GM12873 (cell line): ENCODE measurements at regions not wholly inside any gene's neighbourhood (a gene's known extent, or its start where the extent isn't known, plus 50 kb on each side); places are given as distances from the start of the nearest gene placed in this dataset.

Experiments used
- TF ChIP-seq, protein P1 (sequence below): IDR thresholded peaks from 2 replicates; pipeline ENCODE4 v1.5.1; 2012; ENCODE audit warnings: low read depth, mild to moderate bottlenecking, moderate library complexity, low read length, control low read depth; ENCODE audit not compliant: insufficient read depth; ENCODE audit errors: missing control alignments

DNA sequence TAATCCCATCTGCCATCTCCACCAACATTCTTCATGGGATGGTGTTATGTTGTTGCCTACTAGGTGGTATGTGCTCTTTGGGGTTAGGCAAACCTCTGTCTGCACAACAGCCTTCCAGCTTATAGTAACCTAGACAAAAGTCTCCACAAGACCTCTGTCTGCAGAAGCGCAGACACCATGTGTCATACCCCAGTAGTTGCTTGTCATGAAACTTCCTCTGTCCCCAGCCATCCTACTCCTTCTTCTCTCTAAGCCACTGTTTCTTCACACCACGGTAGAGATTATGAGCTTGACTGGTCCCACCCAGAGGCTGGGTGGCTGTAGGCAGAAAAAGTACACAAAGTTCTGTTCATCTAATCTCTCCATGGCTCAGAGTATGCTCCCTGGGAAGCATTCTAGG, 100.3 kb downstream of the MAF start:
- TF ChIP-seq, protein P1, sequence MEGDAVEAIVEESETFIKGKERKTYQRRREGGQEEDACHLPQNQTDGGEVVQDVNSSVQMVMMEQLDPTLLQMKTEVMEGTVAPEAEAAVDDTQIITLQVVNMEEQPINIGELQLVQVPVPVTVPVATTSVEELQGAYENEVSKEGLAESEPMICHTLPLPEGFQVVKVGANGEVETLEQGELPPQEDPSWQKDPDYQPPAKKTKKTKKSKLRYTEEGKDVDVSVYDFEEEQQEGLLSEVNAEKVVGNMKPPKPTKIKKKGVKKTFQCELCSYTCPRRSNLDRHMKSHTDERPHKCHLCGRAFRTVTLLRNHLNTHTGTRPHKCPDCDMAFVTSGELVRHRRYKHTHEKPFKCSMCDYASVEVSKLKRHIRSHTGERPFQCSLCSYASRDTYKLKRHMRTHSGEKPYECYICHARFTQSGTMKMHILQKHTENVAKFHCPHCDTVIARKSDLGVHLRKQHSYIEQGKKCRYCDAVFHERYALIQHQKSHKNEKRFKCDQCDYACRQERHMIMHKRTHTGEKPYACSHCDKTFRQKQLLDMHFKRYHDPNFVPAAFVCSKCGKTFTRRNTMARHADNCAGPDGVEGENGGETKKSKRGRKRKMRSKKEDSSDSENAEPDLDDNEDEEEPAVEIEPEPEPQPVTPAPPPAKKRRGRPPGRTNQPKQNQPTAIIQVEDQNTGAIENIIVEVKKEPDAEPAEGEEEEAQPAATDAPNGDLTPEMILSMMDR: no peak

DNA sequence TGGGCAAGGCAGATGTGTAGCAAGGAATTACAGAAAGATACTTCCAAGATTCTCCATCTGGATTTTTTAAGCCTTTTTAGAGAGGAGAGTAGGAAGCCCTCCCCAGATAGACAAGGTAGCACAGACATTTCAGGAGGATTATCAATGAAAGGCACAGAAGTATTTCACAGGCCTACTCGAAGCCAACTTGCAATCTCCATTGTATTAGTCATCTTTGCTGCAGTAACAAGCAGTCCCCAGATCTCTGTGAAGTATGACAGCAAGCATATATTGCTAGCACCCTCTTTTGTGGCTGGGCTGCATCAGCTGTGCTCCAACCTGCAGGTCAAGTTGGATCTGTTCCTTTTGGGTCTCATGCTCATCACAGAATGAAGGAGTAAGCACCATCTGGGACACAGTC, 101.6 kb downstream of the MAF start:
- TF ChIP-seq, protein P1: no peak

DNA sequence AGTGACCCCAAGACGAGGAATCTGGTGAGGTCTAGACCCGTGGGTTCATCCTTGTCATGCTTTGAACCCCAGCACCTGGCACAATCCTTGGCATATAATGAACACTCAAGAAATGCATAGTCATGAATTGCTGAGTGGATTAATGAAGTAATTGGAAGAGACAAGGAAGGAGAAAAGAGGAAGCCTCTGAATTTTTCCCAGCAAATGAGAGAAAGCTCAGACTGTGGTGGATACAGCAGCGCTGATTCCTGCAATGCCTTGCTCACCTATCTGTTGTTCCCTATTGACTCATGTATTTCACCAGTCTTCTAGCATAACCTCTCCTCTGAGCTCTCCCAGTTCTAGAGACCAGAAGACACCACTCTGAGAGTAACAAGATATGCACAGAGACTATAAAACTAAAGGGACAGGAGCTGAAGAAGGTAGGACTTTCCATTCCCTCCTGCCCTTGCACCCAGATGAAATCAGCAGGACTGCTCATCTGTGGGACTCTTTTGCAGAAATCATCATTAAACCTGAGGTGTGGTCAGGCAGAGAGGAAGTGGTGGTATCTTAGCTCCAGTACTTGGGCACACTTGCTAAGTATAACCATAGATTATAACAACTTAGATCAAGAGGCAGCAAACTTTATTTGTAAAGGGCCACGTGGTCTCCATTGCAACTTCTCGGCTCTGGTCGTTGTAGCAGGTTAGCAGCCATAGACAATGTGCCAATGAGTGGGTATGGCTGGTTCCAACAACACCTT, 102.8 kb downstream of the MAF start:
- TF ChIP-seq, protein P1: no peak

DNA sequence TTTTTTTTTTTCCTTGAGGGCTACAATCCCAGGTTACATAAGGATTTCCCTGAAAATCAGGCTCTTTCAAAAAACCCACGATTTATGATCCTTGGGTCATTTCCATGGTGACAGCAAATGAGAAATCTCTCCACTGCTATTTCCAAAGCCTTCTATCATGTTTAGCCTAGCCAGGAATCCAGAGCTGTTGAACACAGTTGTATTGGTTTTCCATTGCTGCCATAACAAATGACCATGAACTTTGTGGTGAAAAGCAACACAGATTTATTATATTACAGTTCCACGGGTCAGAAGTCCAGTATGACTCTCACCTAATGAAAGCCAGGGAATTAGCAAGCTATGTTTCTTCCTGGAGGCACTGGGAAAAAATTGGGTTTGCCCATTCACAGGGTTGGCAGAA, 106.6 kb downstream of the MAF start:
- TF ChIP-seq, protein P1: no peak

DNA sequence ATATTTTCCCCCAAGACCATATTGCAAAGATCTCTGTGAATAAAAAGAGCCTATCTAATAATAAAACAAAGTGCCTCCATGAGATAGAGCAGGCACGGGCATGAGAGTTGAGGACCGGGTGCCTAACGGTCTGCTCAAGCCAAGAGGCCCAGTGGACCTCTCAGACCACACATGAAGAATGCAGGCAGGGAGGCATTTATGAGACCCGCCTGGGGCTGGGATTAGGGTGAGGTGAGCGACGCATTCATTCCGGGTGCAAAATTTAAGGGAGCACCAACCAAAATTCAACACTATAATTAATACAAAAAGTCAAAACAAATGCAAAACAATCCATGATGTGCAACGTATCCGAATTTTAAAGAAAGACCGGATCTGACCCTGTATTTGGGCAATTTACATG, 108.5 kb downstream of the MAF start:
- TF ChIP-seq, protein P1: no peak

DNA sequence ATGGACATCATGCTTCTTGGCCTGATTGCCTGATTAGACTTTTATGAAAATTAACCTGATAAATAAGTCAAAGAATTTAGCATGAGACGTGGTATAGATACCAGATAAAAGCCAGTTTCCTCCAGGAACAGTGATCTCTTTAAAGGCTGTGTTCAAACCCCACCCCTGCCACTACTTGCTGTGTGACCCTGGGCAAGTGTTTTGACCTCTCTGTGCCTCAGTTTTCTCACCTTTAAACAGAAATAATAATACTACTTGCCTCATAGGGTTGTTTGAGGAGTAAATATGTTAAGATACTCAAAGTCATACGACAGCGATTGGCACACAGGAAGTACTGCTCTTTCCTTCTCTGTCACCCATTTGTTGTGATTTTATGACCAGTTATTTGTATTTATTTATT, 115.5 kb downstream of the MAF start:
- TF ChIP-seq, protein P1: no peak

DNA sequence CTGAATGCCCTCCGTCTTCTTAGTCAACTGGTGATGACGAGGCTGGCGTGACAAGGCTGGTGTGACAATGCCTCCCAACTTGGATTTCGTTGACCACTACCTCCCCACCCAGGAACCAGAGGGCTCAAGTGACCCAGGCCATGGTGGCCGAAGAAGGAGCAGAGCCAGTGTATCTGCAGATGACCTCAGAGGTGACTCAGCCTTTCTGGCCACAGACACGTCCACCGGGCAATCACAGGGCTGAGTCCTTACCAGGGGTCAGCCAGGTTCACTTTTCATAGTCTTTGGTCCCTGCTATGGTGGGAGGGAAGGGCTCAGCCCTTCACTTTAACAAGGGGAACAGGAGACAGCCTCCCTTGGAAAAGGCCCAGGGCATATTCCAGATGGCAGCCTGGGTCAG, 116.3 kb downstream of the MAF start:
- TF ChIP-seq, protein P1: no peak

DNA sequence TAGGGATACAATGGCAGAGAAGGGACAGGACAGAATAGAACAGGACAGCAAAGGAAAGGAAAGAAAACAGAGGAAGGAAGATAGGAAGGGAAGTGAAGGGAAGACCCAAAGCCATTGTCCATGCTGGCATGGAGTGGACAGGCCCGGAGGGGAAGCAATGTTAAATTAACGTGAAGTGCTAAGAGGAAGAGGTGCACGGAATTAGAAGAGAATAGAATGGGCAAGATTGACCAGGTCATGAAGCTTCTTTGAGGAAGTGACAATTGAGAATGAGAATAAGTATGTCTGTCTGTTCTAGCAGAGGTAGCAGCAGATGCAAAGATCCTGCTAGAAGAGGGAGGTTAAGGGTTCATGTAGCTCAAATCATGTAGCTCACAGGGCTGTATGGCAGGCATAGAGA, 117.2 kb downstream of the MAF start:
- TF ChIP-seq, protein P1: no peak
